Frontal cortex (tissue), 3 donors: ENCODE measurements at regions not wholly inside any gene's neighbourhood (a gene's known extent, or its start where the extent isn't known, plus 50 kb on each side); places are given as distances from the start of the nearest gene placed in this dataset.
"Not testable (repeated sequence)": the region's sequence is repeated elsewhere in the genome, so short reads cannot be mapped to it uniquely, and the experiment has no call there.

ENCODE experiments used
- DNase-seq, 2 donors: peaks; one replicate each; pipeline ENCODE4 v3.0.0; 2012; ENCODE audit warnings: low spot score in 2 of 2
- FAIRE-seq: peaks from 2 replicates; lab custom pipeline; 2012; peaks lifted over from hg19 to GRCh38; lab: Jason Lieb, UNC
- donor health status: control.
- donor health status: control.
- donor health status: control.

- not testable (repeated sequence) for FAIRE-seq, DNase-seq
Measured at GRCh38 chr22:11017108-11017507, 4510.9 kb upstream of the OR11H1 start.

GRCh38 chr22:11020522-11020921 is 4507.5 kb upstream of the OR11H1 start:
- FAIRE-seq, DNase-seq: not testable (repeated sequence)

- not testable (repeated sequence) for DNase-seq, FAIRE-seq
Measured at GRCh38 chr22:11026541-11026940, 4501.5 kb upstream of the OR11H1 start.

- not testable (repeated sequence) for FAIRE-seq, DNase-seq
Measured at GRCh38 chr22:11027064-11027463, 4500.9 kb upstream of the OR11H1 start.

GRCh38 chr22:11027532-11027931 is 4500.5 kb upstream of the OR11H1 start:
- FAIRE-seq, result not testable (repeated sequence)

GRCh38 chr22:11028180-11028579 is 4499.8 kb upstream of the OR11H1 start:
- not testable (repeated sequence) for DNase-seq, FAIRE-seq

More at GRCh38 chr22:11027532-11027931, 4500.5 kb upstream of the OR11H1 start:
- not testable (repeated sequence) for DNase-seq

- not testable (repeated sequence) for FAIRE-seq, DNase-seq
Measured at GRCh38 chr22:11029534-11029933, 4498.5 kb upstream of the OR11H1 start.

- DNase-seq, FAIRE-seq: not testable (repeated sequence)
Measured at GRCh38 chr22:11029967-11030366, 4498.0 kb upstream of the OR11H1 start.

- DNase-seq, FAIRE-seq: not testable (repeated sequence)
Measured at GRCh38 chr22:11030571-11031410, 4497.2 kb upstream of the OR11H1 start.

GRCh38 chr22:11032115-11032514 is 4495.9 kb upstream of the OR11H1 start:
- not testable (repeated sequence) for DNase-seq, FAIRE-seq

- FAIRE-seq, DNase-seq: not testable (repeated sequence)
Measured at GRCh38 chr22:11034660-11034987, 4493.4 kb upstream of the OR11H1 start.

GRCh38 chr22:11035031-11035873 is 4492.7 kb upstream of the OR11H1 start:
- DNase-seq, FAIRE-seq: not testable (repeated sequence)

- not testable (repeated sequence) for DNase-seq, FAIRE-seq
Measured at GRCh38 chr22:11037314-11037713, 4490.7 kb upstream of the OR11H1 start.

GRCh38 chr22:11037814-11038213 is 4490.2 kb upstream of the OR11H1 start:
- not testable (repeated sequence) for FAIRE-seq, DNase-seq

GRCh38 chr22:11038786-11039185 is 4489.2 kb upstream of the OR11H1 start:
- DNase-seq, FAIRE-seq: not testable (repeated sequence)

GRCh38 chr22:11041416-11041815 is 4486.6 kb upstream of the OR11H1 start:
- not testable (repeated sequence) for FAIRE-seq, DNase-seq

GRCh38 chr22:11042116-11042515 is 4485.9 kb upstream of the OR11H1 start:
- FAIRE-seq (no peak), DNase-seq (no peak)

GRCh38 chr22:11043289-11043688 is 4484.7 kb upstream of the OR11H1 start:
- DNase-seq, FAIRE-seq: not testable (repeated sequence)

GRCh38 chr22:11048884-11049283 is 4479.1 kb upstream of the OR11H1 start:
- FAIRE-seq, DNase-seq: not testable (repeated sequence)

GRCh38 chr22:11050226-11050625 is 4477.8 kb upstream of the OR11H1 start:
- DNase-seq, FAIRE-seq: not testable (repeated sequence)
